ENCODE measurements at regions not wholly inside any gene's neighbourhood (a gene's known extent, or its start where the extent isn't known, plus 50 kb on each side); places are given as distances from the start of the nearest gene placed in this dataset.

GRCh38 chr13:72314210-72314609, 413.2 kb downstream of the MZT1 start:
- Mint-ChIP-seq H3K27ac (ENCODE audit: low read depth, unreplicated experiment) (no peak overlapping the region), H3K36me3 (ENCODE audit: insufficient read depth, unreplicated experiment) (no peaks in the 10 kb centered on the region), H3K9me3 (ENCODE audit: unreplicated experiment) (no peaks in the 10 kb centered on the region), H3K27me3 (ENCODE audit: insufficient read depth, unreplicated experiment) (peaks cover 36% of the 10 kb centered on the region), H3K4me3 (ENCODE audit: unreplicated experiment) (no peak overlapping the region), H3K4me1 (ENCODE audit: insufficient read depth, unreplicated experiment) (no peaks in the 10 kb centered on the region)
- TF ChIP-seq CTCF (IDR thresholded peaks at IDR 0.05; ENCODE audit: unreplicated experiment) = no peak
- ChIA-PET CTCF (interaction anchor here (0.7 kb wide), 1 partner anchor 1632 kb away, joined by 3 read pairs; no protein-coding TSS in a partner anchor), POLR2A (no interaction called here)
- intact Hi-C loops (cut with micrococcal nuclease) = no loop called here
- DNase-seq (ENCODE audit: unreplicated experiment) = no peak
- no TSS peak for BruUV-seq (replicated peaks)

GRCh38 chr13:72313546-72313945, 413.9 kb downstream of the MZT1 start:
- Mint-ChIP-seq H3K36me3 (ENCODE audit: insufficient read depth, unreplicated experiment) (no peaks in the 10 kb centered on the region), H3K4me3 (ENCODE audit: unreplicated experiment) (no peak overlapping the region), H3K9me3 (ENCODE audit: unreplicated experiment) (no peaks in the 10 kb centered on the region), H3K27ac (ENCODE audit: low read depth, unreplicated experiment) (no peak overlapping the region), H3K4me1 (ENCODE audit: insufficient read depth, unreplicated experiment) (no peaks in the 10 kb centered on the region), H3K27me3 (ENCODE audit: insufficient read depth, unreplicated experiment) (peaks cover 31% of the 10 kb centered on the region)
- no peak for TF ChIP-seq CTCF (IDR thresholded peaks at IDR 0.05; ENCODE audit: unreplicated experiment)
- no peak for DNase-seq (ENCODE audit: unreplicated experiment)
- intact Hi-C loops (cut with micrococcal nuclease) = no loop called here
- ChIA-PET CTCF (interaction anchor here (0.7 kb wide), 1 partner anchor 1631 kb away, joined by 3 read pairs; no protein-coding TSS in a partner anchor), POLR2A (no interaction called here)
- no TSS peak for BruUV-seq (replicated peaks)

- Mint-ChIP-seq H3K4me3 (ENCODE audit: unreplicated experiment) (no peak overlapping the region), H3K27ac (ENCODE audit: low read depth, unreplicated experiment) (no peak overlapping the region), H3K9me3 (ENCODE audit: unreplicated experiment) (no peaks in the 10 kb centered on the region), H3K27me3 (ENCODE audit: insufficient read depth, unreplicated experiment) (peaks cover 63% of the 10 kb centered on the region), H3K4me1 (ENCODE audit: insufficient read depth, unreplicated experiment) (no peaks in the 10 kb centered on the region), H3K36me3 (ENCODE audit: insufficient read depth, unreplicated experiment) (no peaks in the 10 kb centered on the region)
- ChIA-PET POLR2A (no interaction called here), CTCF (no interaction called here)
- no TSS peak for BruUV-seq (replicated peaks)
- intact Hi-C loops (cut with micrococcal nuclease) = no loop called here
- DNase-seq (ENCODE audit: unreplicated experiment) = no peak
- no peak for TF ChIP-seq CTCF (IDR thresholded peaks at IDR 0.05; ENCODE audit: unreplicated experiment)
Measured at GRCh38 chr13:72303941-72304746, 423.3 kb downstream of the MZT1 start.

- ChIA-PET CTCF (no interaction called here), POLR2A (no interaction called here)
- H3K4me3 Mint-ChIP-seq (ENCODE audit: unreplicated experiment) = no peak overlapping the region
- no peaks in the 10 kb centered on the region for H3K9me3 Mint-ChIP-seq (ENCODE audit: unreplicated experiment)
- H3K4me1 Mint-ChIP-seq (ENCODE audit: insufficient read depth, unreplicated experiment) = peaks cover 11% of the 10 kb centered on the region
- no peak for DNase-seq (ENCODE audit: unreplicated experiment)
- no TSS peak for BruUV-seq (replicated peaks)
- H3K27ac Mint-ChIP-seq (ENCODE audit: low read depth, unreplicated experiment) = no peak overlapping the region
- no peak for TF ChIP-seq CTCF (IDR thresholded peaks at IDR 0.05; ENCODE audit: unreplicated experiment)
- H3K36me3 Mint-ChIP-seq (ENCODE audit: insufficient read depth, unreplicated experiment) = peaks cover 6% of the 10 kb centered on the region
- intact Hi-C loops (cut with micrococcal nuclease) = no loop called here
- H3K27me3 Mint-ChIP-seq (ENCODE audit: insufficient read depth, unreplicated experiment) = peaks cover 19% of the 10 kb centered on the region
Measured at GRCh38 chr13:72296246-72296645, 429.2 kb upstream of the DACH1 start.

Measured in MCF 10A (cell line).